ENCODE measurements at regions not wholly inside any gene's neighbourhood (a gene's known extent, or its start where the extent isn't known, plus 50 kb on each side); places are given as distances from the start of the nearest gene placed in this dataset.

DNA sequence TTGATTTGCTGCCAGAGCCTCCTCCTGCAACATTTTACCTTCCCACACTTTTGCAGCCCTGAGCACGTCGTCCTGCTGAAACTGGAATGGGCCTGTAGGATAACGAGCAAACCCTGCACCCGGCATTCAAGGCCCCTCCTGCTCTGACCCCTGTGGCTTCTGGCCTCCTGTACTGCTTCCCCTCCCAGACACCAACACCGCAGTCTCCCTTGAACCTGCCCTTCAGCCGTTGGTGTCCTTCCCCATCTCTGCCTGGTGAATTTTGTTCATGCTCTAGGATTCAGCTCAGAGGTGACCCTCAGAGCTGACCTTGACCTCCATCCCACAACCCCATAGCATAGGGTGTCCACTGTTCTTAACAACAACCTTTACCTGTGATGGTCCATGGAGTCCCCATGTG is 535.1 kb downstream of the MATN1 start:
- peaks cover 0 to 11% of the 10 kb centered on the region in 2 donors for H3K27me3 ChIP-seq (ENCODE audit: control insufficient read depth in 1 of 2, insufficient read depth in 2 of 2, low read length in 2 of 2)
- H3K4me1 ChIP-seq (ENCODE audit: insufficient read depth, low read length): no peaks in the 10 kb centered on the region
- no peaks in the 10 kb centered on the region for H3K36me3 ChIP-seq (ENCODE audit: insufficient read depth, low read length)
- H3K9me3 ChIP-seq (ENCODE audit: low read length): no peaks in the 10 kb centered on the region
- H3K9ac ChIP-seq (ENCODE audit: low read length): no peak overlapping the region
- H3K27ac ChIP-seq (ENCODE audit: low read depth, low read length): no peak overlapping the region
- no peak overlapping the region for H3K4me3 ChIP-seq (ENCODE audit: low read depth in 1 of 2, low read length in 2 of 2)

GRCh38 chr1:30187413-30188023 is 535.9 kb downstream of the MATN1 start:
- Histone ChIP-seq H3K27ac (ENCODE audit: low read depth, low read length) (no peak overlapping the region), H3K9me3 (ENCODE audit: low read length) (no peaks in the 10 kb centered on the region), H3K4me1 (ENCODE audit: insufficient read depth, low read length) (no peaks in the 10 kb centered on the region), H3K4me3 (ENCODE audit: low read depth in 1 of 2, low read length in 2 of 2) (no peak overlapping the region), H3K9ac (ENCODE audit: low read length) (no peak overlapping the region), H3K36me3 (ENCODE audit: insufficient read depth, low read length) (no peaks in the 10 kb centered on the region), H3K27me3 (ENCODE audit: control insufficient read depth in 1 of 2, insufficient read depth in 2 of 2, low read length in 2 of 2) (peaks cover 0 to 11% of the 10 kb centered on the region in 2 donors)

DNA sequence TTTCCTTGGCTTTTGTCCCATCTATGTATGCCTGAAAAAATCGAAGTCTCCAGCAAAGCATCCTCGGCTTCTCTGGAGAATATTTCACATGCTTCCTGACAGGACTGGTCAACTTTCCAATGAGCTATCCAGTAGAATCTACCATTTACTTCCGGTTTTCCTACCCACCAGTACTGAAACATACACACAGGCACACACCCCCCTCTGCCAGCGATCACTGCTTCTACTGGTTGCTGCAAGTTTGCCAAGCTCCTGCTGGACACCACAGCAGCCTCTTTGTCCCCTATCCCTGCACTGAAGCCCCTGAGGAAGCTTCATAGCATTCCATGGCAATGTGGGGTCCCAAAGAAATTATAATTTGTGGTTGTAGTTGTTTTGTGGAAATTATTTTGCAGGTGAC is 536.8 kb downstream of the MATN1 start:
- Histone ChIP-seq H3K27me3 (ENCODE audit: control insufficient read depth in 1 of 2, insufficient read depth in 2 of 2, low read length in 2 of 2) (peaks cover 0 to 11% of the 10 kb centered on the region in 2 donors), H3K36me3 (ENCODE audit: insufficient read depth, low read length) (no peaks in the 10 kb centered on the region), H3K9me3 (ENCODE audit: low read length) (no peaks in the 10 kb centered on the region), H3K4me3 (ENCODE audit: low read depth in 1 of 2, low read length in 2 of 2) (no peak overlapping the region), H3K9ac (ENCODE audit: low read length) (no peak overlapping the region), H3K27ac (ENCODE audit: low read depth, low read length) (no peak overlapping the region), H3K4me1 (ENCODE audit: insufficient read depth, low read length) (no peaks in the 10 kb centered on the region)

DNA sequence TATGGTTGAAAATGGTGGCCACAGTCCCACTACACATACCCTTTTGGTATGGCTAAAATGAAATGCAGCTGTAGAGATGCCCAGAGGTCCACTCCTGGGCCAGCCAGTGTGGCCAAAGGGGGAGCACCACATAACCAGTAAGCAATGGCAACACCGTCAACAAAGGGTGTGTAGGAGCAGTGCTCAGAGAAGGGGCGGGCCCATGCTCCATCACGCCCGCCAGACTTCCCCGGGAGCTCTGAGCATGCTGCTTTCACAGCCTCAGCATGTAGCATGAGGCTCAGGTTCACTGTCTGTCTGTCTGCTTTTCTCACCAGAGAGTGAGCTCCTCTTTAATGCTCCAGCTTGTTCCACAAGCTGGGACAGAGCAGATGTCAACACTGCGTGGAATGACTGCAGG is 537.6 kb downstream of the MATN1 start:
- no peaks in the 10 kb centered on the region for H3K9me3 ChIP-seq (ENCODE audit: low read length)
- no peaks in the 10 kb centered on the region for H3K4me1 ChIP-seq (ENCODE audit: insufficient read depth, low read length)
- H3K27me3 ChIP-seq (ENCODE audit: control insufficient read depth in 1 of 2, insufficient read depth in 2 of 2, low read length in 2 of 2): peaks cover 0 to 11% of the 10 kb centered on the region in 2 donors
- H3K9ac ChIP-seq (ENCODE audit: low read length): no peak overlapping the region
- no peaks in the 10 kb centered on the region for H3K36me3 ChIP-seq (ENCODE audit: insufficient read depth, low read length)
- H3K27ac ChIP-seq (ENCODE audit: low read depth, low read length): no peak overlapping the region
- no peak overlapping the region for H3K4me3 ChIP-seq (ENCODE audit: low read depth in 1 of 2, low read length in 2 of 2)

DNA sequence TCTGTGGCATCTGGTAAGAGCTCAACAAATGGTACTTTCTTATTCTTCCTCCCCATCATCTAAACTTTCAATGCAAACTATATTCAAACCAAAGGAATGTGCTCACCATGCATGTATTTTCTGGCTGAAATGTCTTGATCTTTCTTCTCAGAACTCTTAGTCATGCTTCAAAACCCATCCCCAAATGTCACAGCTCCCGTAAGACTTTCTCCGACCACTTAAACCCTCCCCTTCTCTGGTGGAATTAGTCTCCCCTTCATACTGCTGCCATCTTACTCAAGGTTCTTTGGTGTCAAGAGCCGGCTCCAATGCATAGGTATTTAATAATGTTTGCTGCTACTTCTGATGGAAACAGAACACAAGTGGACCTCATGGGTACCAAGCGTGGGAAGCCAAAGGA is 538.1 kb downstream of the MATN1 start:
- H3K4me1 ChIP-seq (ENCODE audit: insufficient read depth, low read length): no peaks in the 10 kb centered on the region
- H3K27ac ChIP-seq (ENCODE audit: low read depth, low read length): no peak overlapping the region
- no peaks in the 10 kb centered on the region for H3K9me3 ChIP-seq (ENCODE audit: low read length)
- no peaks in the 10 kb centered on the region for H3K36me3 ChIP-seq (ENCODE audit: insufficient read depth, low read length)
- H3K9ac ChIP-seq (ENCODE audit: low read length): no peak overlapping the region
- H3K4me3 ChIP-seq (ENCODE audit: low read depth in 1 of 2, low read length in 2 of 2): no peak overlapping the region
- H3K27me3 ChIP-seq (ENCODE audit: control insufficient read depth in 1 of 2, insufficient read depth in 2 of 2, low read length in 2 of 2): peaks cover 0 to 11% of the 10 kb centered on the region in 2 donors

GRCh38 chr1:30184393-30185141 is 538.8 kb downstream of the MATN1 start:
- H3K4me3 ChIP-seq (ENCODE audit: low read depth in 1 of 2, low read length in 2 of 2): no peak overlapping the region

GRCh38 chr1:30183895-30184294 is 539.5 kb downstream of the MATN1 start:
- H3K27me3 ChIP-seq (ENCODE audit: control insufficient read depth in 1 of 2, insufficient read depth in 2 of 2, low read length in 2 of 2): peaks cover 0 to 11% of the 10 kb centered on the region in 2 donors
- H3K4me3 ChIP-seq (ENCODE audit: low read depth in 1 of 2, low read length in 2 of 2): no peak overlapping the region
- no peak overlapping the region for H3K27ac ChIP-seq (ENCODE audit: low read depth, low read length)
- H3K9me3 ChIP-seq (ENCODE audit: low read length): no peaks in the 10 kb centered on the region
- no peak overlapping the region for H3K9ac ChIP-seq (ENCODE audit: low read length)
- no peaks in the 10 kb centered on the region for H3K4me1 ChIP-seq (ENCODE audit: insufficient read depth, low read length)
- H3K36me3 ChIP-seq (ENCODE audit: insufficient read depth, low read length): no peaks in the 10 kb centered on the region

More at GRCh38 chr1:30184393-30185141, 538.8 kb downstream of the MATN1 start:
- Histone ChIP-seq H3K9ac (ENCODE audit: low read length) (no peak overlapping the region), H3K9me3 (ENCODE audit: low read length) (no peaks in the 10 kb centered on the region), H3K27ac (ENCODE audit: low read depth, low read length) (no peak overlapping the region), H3K27me3 (ENCODE audit: control insufficient read depth in 1 of 2, insufficient read depth in 2 of 2, low read length in 2 of 2) (peaks cover 0 to 11% of the 10 kb centered on the region in 2 donors), H3K36me3 (ENCODE audit: insufficient read depth, low read length) (no peaks in the 10 kb centered on the region), H3K4me1 (ENCODE audit: insufficient read depth, low read length) (no peaks in the 10 kb centered on the region)

- Histone ChIP-seq H3K4me1 (ENCODE audit: insufficient read depth, low read length) (no peaks in the 10 kb centered on the region), H3K9ac (ENCODE audit: low read length) (no peak overlapping the region), H3K4me3 (ENCODE audit: low read depth in 1 of 2, low read length in 2 of 2) (no peak overlapping the region), H3K27me3 (ENCODE audit: control insufficient read depth in 1 of 2, insufficient read depth in 2 of 2, low read length in 2 of 2) (peaks cover 0 to 11% of the 10 kb centered on the region in 2 donors), H3K9me3 (ENCODE audit: low read length) (no peaks in the 10 kb centered on the region), H3K27ac (ENCODE audit: low read depth, low read length) (no peak overlapping the region), H3K36me3 (ENCODE audit: insufficient read depth, low read length) (no peaks in the 10 kb centered on the region)
Observed at GRCh38 chr1:30183006-30183405, 540.4 kb downstream of the MATN1 start.

DNA sequence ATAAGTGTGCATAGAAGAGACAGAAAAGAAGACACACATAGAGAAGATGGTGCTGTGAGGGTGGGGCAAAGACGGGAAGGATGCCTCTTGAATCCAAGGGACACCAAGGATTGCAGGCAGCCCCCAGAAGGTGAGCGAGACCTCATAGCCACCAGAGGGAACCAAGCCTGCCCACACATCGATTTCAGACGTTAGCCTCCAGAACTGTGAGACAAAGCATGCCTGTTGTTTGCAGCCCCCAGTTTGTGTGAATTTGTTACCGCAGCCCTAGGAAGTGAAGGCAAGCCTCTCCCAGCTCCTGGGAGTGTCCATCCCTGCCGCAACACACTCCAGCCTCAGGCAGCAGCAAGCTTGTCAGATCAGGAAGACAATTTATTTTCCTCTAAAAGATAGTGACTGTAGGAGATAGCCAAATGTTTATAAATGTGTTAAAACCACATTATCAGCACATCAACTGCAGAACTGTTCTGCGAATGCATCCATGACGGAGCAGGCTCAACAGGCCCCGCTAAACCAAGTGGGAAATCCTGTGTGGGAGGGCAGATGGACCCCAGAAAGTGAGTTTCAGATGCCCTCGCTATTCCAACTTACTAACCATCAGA is 543.3 kb downstream of the MATN1 start:
- no peak overlapping the region for H3K27ac ChIP-seq (ENCODE audit: low read depth, low read length)
- H3K27me3 ChIP-seq (ENCODE audit: control insufficient read depth in 1 of 2, insufficient read depth in 2 of 2, low read length in 2 of 2): no peaks in the 10 kb centered on the region

DNA sequence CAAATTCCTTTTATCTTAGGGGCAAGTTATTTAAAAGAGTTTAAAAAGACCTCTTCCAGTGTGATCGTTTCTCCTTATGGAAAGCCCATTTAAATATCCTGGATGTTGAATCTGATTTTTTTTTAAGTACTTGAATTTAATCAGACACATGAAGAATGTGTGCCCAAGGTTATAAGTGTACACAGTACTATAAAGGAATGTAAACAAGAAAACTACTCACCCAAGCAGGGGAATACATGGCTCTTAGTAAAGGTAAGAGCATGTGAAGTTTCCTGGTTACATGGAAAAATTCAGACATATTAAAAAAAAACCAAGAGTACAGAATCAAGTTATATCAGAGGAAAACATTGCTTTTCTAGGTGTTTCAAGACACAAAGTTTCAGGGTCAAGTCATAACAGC is 546.9 kb downstream of the MATN1 start:
- Histone ChIP-seq H3K9me3 (ENCODE audit: low read length) (no peaks in the 10 kb centered on the region), H3K9ac (ENCODE audit: low read length) (no peak overlapping the region), H3K27ac (ENCODE audit: low read depth, low read length) (no peak overlapping the region), H3K4me3 (ENCODE audit: low read depth in 1 of 2, low read length in 2 of 2) (no peak overlapping the region), H3K36me3 (ENCODE audit: insufficient read depth, low read length) (no peaks in the 10 kb centered on the region), H3K27me3 (ENCODE audit: control insufficient read depth in 1 of 2, insufficient read depth in 2 of 2, low read length in 2 of 2) (no peaks in the 10 kb centered on the region), H3K4me1 (ENCODE audit: insufficient read depth, low read length) (no peaks in the 10 kb centered on the region)

More for the DNA sequence above, 543.3 kb downstream of the MATN1 start:
- no peaks in the 10 kb centered on the region for H3K4me1 ChIP-seq (ENCODE audit: insufficient read depth, low read length)
- H3K36me3 ChIP-seq (ENCODE audit: insufficient read depth, low read length): no peaks in the 10 kb centered on the region
- H3K4me3 ChIP-seq (ENCODE audit: low read depth in 1 of 2, low read length in 2 of 2): no peak overlapping the region
- H3K9ac ChIP-seq (ENCODE audit: low read length): no peak overlapping the region
- H3K9me3 ChIP-seq (ENCODE audit: low read length): no peaks in the 10 kb centered on the region

DNA sequence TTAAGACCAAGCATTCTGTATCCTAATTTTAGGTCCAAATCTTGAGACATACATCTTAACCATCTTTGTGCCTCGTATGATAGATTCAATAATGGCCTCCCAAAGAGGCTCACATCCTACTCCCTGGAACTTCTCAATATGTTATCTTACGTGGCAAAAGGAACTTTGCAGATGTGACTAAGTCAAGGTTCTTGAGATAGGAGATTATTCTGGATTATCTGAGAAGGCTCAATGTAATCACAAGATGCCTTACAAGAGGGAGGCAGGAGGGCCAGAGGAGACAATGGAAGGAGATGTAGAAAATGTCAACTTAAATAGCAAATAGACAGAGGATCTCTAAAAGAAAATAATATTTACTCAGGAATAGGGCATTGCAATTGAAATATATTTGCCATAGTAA is 548.9 kb downstream of the MATN1 start:
- Histone ChIP-seq H3K36me3 (ENCODE audit: insufficient read depth, low read length) (no peaks in the 10 kb centered on the region), H3K9me3 (ENCODE audit: low read length) (no peaks in the 10 kb centered on the region), H3K4me1 (ENCODE audit: insufficient read depth, low read length) (no peaks in the 10 kb centered on the region), H3K27me3 (ENCODE audit: control insufficient read depth in 1 of 2, insufficient read depth in 2 of 2, low read length in 2 of 2) (no peaks in the 10 kb centered on the region), H3K27ac (ENCODE audit: low read depth, low read length) (no peak overlapping the region), H3K4me3 (ENCODE audit: low read depth in 1 of 2, low read length in 2 of 2) (no peak overlapping the region), H3K9ac (ENCODE audit: low read length) (no peak overlapping the region)

All from muscle layer of colon (tissue), 2 donors.